ENCODE measurements at regions not wholly inside any gene's neighbourhood (a gene's known extent, or its start where the extent isn't known, plus 50 kb on each side); places are given as distances from the start of the nearest gene placed in this dataset.
"Not testable (repeated sequence)": the region's sequence is repeated elsewhere in the genome, so short reads cannot be mapped to it uniquely, and the experiment has no call there.

- DNase-seq: no peak
These were observed 171.5 kb downstream of the MYCN start for GRCh38 chr2:16111838-16112210.

GRCh38 chr2:16109821-16110310 is 169.5 kb downstream of the MYCN start:
- no peak for DNase-seq

- DNase-seq: no peak
These were observed 169.0 kb downstream of the MYCN start for GRCh38 chr2:16109368-16109820.

GRCh38 chr2:16107246-16107645 is 166.9 kb downstream of the MYCN start:
- DNase-seq: no peak

- DNase-seq: no peak
These were observed 166.3 kb downstream of the MYCN start for GRCh38 chr2:16106619-16107018.

- DNase-seq: no peak
These were observed 165.4 kb downstream of the MYCN start for GRCh38 chr2:16105669-16106281.

GRCh38 chr2:16104949-16105668 is 164.8 kb downstream of the MYCN start:
- no peak for DNase-seq

- no peak for DNase-seq
These were observed 164.1 kb downstream of the MYCN start for GRCh38 chr2:16104315-16104948.

- no peak for DNase-seq
These were observed 163.4 kb downstream of the MYCN start for GRCh38 chr2:16103614-16104314.

GRCh38 chr2:16102976-16103380 is 162.6 kb downstream of the MYCN start:
- no peak for DNase-seq

- no peak for DNase-seq
These were observed 162.1 kb downstream of the MYCN start for GRCh38 chr2:16102358-16102975.

GRCh38 chr2:16101196-16101595 is 160.8 kb downstream of the MYCN start:
- no peak for DNase-seq

- no peak for DNase-seq
These were observed 159.7 kb downstream of the MYCN start for GRCh38 chr2:16100006-16100405.

GRCh38 chr2:16099326-16099725 is 159.0 kb downstream of the MYCN start:
- no peak for DNase-seq

- no peak for DNase-seq
These were observed 156.6 kb downstream of the MYCN start for GRCh38 chr2:16096962-16097361.

GRCh38 chr2:16095483-16095882 is 155.1 kb downstream of the MYCN start:
- not testable (repeated sequence) for DNase-seq

- no peak for DNase-seq
These were observed 154.5 kb downstream of the MYCN start for GRCh38 chr2:16094811-16095210.

- DNase-seq: no peak
These were observed 153.5 kb downstream of the MYCN start for GRCh38 chr2:16093639-16094529.

- DNase-seq: no peak
These were observed 152.7 kb downstream of the MYCN start for GRCh38 chr2:16092861-16093638.

- DNase-seq: no peak
These were observed 151.4 kb downstream of the MYCN start for GRCh38 chr2:16091576-16092282.

Data from GF-D8 (cell line).